HG03135 (cell line): ENCODE measurements at regions not wholly inside any gene's neighbourhood (a gene's known extent, or its start where the extent isn't known, plus 50 kb on each side); places are given as distances from the start of the nearest gene placed in this dataset.

ENCODE experiments used
- ATAC-seq: cut with Tn5 transposase; IDR thresholded peaks from one replicate; pipeline ENCODE4 v1.9.1; 2021; ENCODE audit warnings: mild to moderate bottlenecking, moderate library complexity; ENCODE audit not compliant: unreplicated experiment

GRCh38 chr9:68644831-68645230, 60.2 kb upstream of the PIP5K1B start:
- ATAC-seq: no peak

DNA sequence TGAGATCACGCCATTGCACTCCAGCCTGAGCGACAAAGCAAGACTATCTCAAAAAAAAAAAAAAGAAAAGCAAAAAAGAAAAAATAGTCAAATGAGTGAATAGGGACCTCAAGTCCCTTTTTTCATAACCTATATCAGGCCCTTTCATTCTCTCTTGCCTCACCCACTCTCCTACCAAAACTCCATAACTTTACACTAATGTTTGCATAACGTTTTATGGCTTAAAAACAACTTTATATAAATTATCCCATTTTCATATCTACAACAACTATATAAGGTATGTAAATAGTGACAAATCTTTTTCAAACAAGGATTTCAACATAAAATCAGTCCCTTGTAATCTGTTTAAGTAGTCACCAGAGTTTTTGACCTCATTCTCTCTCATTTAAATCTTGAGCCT, 56.9 kb upstream of the PIP5K1B start:
- ATAC-seq: no peak

- ATAC-seq: no peak
Measured at GRCh38 chr9:68648971-68649370, 56.1 kb upstream of the PIP5K1B start.

GRCh38 chr9:68651280-68651893, 53.7 kb upstream of the PIP5K1B start:
- ATAC-seq: no peak

GRCh38 chr9:68653141-68653595, 51.9 kb upstream of the PIP5K1B start:
- peak; percentile 75 for ATAC-seq

- no peak for ATAC-seq
Measured at GRCh38 chr9:68654075-68654474, 51.0 kb upstream of the PIP5K1B start.
